GM21367 (cell line): ENCODE measurements at regions not wholly inside any gene's neighbourhood (a gene's known extent, or its start where the extent isn't known, plus 50 kb on each side); places are given as distances from the start of the nearest gene placed in this dataset.

ENCODE experiments used
- ATAC-seq: cut with Tn5 transposase; IDR thresholded peaks from one replicate; pipeline ENCODE4 v1.9.1; 2021; ENCODE audit not compliant: unreplicated experiment

- peak; percentile 77 for ATAC-seq
These were observed 155.2 kb upstream of the BMPER start for GRCh38 chr7:33750177-33750576.

- no peak for ATAC-seq
These were observed 153.9 kb upstream of the BMPER start for GRCh38 chr7:33751443-33751842.

DNA sequence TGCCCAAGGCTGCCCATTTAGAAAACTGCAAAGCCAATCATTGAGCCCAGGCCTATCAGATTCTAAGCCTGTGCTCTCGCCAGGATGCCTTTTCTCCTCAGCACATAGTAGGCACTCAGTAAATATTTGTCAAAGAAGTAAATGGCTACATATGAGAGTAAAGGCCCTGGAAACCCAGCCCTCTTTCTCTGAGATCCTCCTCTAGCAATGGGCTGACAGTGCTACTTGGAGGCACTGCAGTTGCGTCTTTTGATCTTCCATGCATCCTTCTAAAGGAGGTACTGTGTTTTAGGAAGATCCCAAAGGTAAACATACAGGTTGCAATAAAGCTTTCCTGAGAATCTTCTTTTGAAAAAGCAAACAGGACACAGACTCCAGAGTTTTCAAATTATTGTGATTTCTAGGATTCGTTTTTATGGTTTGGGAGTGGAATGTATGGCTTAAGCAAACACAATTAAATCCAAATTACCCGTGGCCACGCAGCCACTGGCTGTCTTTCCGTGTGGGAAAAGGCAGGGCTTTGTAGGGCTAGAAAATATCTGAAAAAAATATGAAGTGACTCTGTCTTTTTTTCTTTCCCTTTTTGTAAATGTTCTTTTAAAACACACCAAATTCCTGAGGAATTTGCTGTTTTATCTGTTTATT is 151.3 kb upstream of the BMPER start:
- ATAC-seq: no peak

DNA sequence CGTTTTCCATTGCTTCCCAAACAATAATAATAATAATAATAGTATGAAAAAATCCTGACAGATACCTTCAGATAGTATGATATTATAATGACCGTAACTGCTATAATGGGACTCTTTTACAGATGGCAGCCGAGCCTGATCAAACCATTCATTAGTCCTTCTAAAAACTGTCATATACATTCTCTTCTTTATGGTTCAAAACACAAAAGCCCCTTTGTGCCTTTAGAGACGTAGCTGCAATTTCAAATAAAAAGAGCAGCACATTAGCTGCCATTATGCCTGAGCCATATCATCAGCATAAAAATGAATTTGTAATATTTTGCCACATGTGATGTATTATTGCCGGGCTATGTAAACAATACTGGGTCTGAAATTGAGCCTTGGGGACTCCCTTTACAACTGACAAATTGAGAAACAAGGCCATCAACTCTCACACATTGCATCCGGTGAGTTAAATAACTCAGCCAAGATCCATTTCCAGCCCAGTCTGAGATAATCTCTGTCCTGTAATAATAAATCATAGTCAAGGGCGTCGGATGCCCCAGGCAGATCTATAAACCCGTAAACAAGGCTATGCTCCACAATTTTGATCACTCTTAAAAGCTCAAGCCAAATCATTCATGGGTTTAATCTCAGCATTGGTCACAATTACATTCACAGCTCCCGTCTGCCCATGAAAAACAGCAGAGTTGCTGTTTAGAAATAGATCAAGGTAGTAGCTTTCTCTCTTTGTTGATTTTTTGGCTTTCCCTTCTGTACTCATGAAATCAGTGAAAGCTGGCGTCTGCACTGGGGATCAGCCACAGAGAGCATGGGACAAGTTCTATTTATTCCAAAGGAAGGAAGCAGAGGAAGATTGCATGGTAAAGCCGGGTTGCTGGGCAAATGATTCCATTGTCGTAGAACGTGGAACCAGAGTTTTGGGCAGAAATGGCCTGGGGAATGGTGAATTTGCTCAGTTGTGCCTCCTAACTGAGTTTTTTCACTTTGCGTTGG is 150.1 kb upstream of the BMPER start:
- ATAC-seq: no peak

- no peak for ATAC-seq
These were observed 148.3 kb upstream of the BMPER start for GRCh38 chr7:33757050-33757449.

- no peak for ATAC-seq
These were observed 147.7 kb upstream of the BMPER start for GRCh38 chr7:33757563-33758165.

GRCh38 chr7:33760146-33760545 is 145.2 kb upstream of the BMPER start:
- ATAC-seq: no peak

DNA sequence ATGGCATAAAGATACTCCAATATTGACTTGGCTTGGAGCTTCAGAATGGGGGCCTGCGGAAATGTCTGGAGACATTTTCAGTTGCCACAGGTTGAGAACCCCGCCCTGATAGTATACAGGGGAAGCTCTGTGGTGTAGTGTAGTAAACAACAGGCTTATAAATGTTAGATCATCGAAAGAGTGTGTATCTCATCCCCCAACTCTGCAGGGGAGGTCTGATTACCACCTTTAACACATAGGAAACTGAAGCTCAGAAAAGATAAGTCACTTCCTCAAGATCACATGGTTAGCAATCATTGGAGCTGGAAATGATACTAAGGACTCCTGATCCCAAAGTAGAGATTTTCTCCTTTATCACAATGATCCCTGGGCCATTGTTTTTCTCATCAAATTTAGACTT is 144.5 kb upstream of the BMPER start:
- ATAC-seq: no peak

DNA sequence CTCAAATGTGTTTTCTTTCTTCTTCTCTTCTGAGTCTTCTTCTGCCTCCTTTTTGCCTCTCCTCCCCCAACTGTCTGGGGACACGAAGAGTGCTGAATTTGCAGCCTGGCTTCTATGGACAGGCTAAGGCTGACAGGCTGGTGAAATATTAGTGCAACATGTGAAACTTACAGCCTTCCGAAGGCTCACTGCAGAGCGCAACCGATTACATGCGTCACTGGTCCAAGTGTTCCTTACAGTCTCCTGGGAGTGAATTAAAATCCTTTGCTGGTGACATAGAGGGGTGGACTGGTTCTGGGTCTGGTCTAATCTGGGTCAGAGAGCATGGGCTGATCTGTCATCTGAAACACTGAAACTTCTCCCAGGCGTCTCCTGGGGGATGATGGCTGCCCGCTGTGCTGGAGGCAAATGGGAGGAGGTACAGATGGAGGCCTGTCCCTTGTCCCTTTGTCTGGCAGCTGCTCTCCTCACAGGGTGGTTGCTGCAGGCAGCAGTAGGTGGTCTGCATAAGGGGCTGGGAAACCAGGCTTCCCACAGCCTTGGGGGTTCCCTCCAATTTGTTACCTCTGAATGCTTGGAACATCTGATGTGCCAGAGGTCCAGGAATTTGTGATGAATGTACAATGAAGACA is 143.8 kb upstream of the BMPER start:
- ATAC-seq: no peak

DNA sequence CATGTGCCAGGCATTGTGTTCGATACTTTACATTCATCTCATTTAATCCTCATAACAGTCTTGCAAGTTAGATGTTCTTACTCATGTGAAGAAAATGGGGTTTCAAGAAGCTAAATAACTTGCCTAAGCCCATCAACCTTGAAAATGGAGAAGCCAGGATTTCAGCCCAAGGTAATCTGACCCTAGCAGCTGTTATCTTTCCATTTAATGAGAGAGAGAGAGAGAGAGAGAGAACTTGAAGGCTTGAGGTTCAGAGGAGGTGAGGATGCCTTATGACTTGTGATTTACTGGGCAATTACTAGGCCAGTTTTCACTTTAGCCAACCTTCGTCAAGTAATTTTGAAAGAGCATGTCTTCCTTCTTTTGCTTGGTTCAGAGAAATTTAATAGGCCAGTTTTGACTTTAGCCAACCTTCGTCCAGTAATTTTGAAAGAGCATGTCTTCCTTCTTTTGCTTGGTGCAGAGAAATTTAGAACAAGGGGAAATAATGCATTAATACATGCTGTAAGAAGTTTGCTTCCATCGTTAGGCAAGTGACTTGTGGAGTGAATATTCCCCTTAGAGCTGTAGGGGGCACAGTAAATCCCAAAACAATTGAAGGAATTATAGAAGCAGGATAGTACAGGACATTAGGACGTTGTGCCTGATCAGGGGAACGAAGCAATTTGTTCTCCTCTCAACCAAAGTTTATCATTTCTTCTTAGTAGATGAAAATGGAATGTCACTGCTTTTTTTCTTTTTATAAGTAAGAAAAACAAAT is 143.0 kb upstream of the BMPER start:
- no peak for ATAC-seq

DNA sequence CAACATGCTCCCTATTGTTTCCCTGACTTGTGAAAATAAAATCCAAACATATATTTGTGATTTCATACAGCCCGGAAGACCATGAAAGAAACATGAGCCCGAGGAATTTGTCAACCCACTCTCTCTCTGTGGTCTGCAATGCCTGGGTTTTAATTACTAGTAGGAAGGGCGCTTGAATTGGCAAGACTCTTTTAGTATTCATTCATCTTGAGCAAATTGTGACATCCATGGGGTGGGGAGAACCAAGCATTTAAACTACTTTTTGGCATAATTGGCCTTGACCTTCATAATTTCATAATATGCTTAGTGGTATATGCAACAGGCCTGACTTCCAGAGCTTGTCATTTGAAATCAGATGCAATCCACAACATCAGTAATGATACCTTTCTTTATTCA is 142.4 kb upstream of the BMPER start:
- ATAC-seq: no peak

GRCh38 chr7:33764752-33765451 is 140.4 kb upstream of the BMPER start:
- no peak for ATAC-seq

DNA sequence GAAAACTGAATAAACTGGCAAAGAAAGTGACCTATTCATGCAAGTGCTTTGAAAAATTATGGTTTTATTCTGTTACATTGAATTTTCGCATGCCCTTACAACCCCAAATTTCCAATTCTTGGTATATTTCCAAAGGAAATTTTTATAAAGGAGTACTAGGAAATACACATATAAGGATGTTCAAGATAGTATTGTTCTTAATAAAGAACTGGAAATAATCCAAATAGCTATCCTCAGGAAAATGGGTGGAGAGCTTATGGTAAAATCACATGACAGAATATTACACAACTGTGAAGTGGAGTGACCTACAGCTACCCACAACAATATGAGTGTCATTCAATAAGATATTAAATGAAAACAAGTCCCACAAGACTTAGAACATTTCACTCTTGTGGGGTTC is 138.9 kb upstream of the BMPER start:
- no peak for ATAC-seq

GRCh38 chr7:33769930-33770329 is 135.4 kb upstream of the BMPER start:
- no peak for ATAC-seq

- ATAC-seq: no peak
These were observed 134.8 kb upstream of the BMPER start for GRCh38 chr7:33770576-33770975.

GRCh38 chr7:33771422-33771821 is 133.9 kb upstream of the BMPER start:
- ATAC-seq: no peak

GRCh38 chr7:33773053-33773452 is 132.3 kb upstream of the BMPER start:
- no peak for ATAC-seq

DNA sequence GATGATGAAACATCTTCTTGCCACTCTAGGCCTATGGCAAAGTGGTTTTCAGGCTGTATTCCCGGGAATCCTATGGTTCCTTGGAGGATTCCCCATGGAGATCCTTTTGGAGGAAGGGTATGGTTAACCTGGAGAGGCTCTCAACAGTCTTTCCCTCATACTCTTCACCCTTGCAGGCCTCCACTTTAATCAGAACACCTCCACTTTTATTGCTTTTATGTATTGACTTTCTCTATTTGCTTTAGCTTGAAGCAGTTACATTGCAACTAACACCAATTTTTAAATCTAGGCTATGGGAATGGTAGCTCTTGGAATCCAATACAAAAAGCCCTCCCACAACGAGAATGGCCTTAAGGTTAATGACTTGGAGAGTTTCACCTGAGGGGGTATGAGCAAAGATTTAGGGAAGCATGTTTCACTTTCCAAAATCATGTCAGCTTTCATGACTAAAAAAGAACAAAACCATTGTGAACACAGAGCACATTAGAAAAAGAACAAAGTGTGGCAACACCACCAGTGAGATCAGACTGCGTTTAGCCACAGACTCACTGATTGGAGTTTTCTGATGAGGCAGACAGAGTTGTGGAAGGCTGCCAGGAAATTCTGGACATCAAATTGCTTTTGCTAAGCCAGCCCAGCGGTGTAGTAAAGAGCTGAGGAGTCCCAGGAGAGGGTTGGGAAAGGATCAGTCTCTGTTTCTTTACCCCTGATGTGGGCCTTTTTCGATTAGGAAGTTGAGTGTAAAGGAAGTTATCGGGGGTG is 130.4 kb upstream of the BMPER start:
- ATAC-seq: no peak

DNA sequence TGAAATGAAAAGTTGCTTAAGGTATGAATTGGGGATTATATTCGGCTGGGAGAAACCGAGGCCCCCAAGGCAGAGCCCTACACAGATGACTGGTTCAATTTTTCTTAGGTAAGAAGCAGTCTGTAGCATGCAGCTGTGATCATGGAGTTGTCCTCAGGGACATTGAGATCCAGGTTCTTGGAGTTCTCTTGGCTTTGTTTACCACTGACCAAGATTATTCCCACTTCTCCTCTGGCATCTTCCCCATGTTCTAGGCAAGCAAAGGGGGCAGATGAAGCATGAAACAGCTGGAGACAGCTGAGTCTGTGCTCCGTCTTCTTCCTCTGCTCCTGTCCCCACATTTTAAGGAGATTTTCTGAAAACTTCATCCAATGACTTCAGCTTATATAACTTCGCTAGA is 129.5 kb upstream of the BMPER start:
- no peak for ATAC-seq
